Left ventricle myocardium inferior (tissue), 1 donor: ENCODE measurements at regions not wholly inside any gene's neighbourhood (a gene's known extent, or its start where the extent isn't known, plus 50 kb on each side); places are given as distances from the start of the nearest gene placed in this dataset.

ENCODE experiments used
- DNase-seq: peaks from one replicate; pipeline ENCODE4 v3.0.0-alpha.2; 2020
- H3K27ac ChIP-seq: fragments of 200-600 bp; replicated peaks from 2 replicates; pipeline ENCODE4 v1.8.0; 2021
- H3K27me3 ChIP-seq: fragments of 200-600 bp; 2 replicates; pipeline ENCODE4 v1.8.0; 2021; ENCODE audit warnings: low read depth
- H3K36me3 ChIP-seq: fragments of 200-600 bp; 2 replicates; pipeline ENCODE4 v1.8.0; 2021
- H3K4me1 ChIP-seq: fragments of 200-600 bp; 2 replicates; pipeline ENCODE4 v1.8.0; 2021
- H3K4me3 ChIP-seq: fragments of 200-600 bp; 2 replicates; pipeline ENCODE4 v1.8.0; 2021; ENCODE audit warnings: mild to moderate bottlenecking, moderate library complexity
- H3K9me3 ChIP-seq: fragments of 200-600 bp; replicated peaks from 2 replicates; pipeline ENCODE4 v1.8.0; 2021
- intact Hi-C: fragments of 100-400 bp; cut with micrococcal nuclease; formaldehyde crosslinking; loops from one replicate; pipeline ENCODE4 v1.11.0; 2022
- TF ChIP-seq, protein P1 (sequence below): fragments of 200-600 bp; IDR thresholded peaks from 2 replicates; pipeline ENCODE4 v1.8.0; 2021; ENCODE audit warnings: antibody characterized with exemption, mild to moderate bottlenecking, borderline replicate concordance
- donor health status: DM: no; HTN: yes; CAD: no; lungs with severe emphysema.

GRCh38 chr16:79767421-79768275 lies 167.1 kb upstream of the MAF start:
- Histone ChIP-seq H3K27ac (peak overlapping the region; percentile 86), H3K4me1 (peaks cover 35% of the 10 kb centered on the region), H3K4me3 (peak overlapping the region; percentile 55), H3K36me3 (no peaks in the 10 kb centered on the region), H3K9me3 (no peaks in the 10 kb centered on the region), H3K27me3 (no peaks in the 10 kb centered on the region)
- TF ChIP-seq, protein P1, sequence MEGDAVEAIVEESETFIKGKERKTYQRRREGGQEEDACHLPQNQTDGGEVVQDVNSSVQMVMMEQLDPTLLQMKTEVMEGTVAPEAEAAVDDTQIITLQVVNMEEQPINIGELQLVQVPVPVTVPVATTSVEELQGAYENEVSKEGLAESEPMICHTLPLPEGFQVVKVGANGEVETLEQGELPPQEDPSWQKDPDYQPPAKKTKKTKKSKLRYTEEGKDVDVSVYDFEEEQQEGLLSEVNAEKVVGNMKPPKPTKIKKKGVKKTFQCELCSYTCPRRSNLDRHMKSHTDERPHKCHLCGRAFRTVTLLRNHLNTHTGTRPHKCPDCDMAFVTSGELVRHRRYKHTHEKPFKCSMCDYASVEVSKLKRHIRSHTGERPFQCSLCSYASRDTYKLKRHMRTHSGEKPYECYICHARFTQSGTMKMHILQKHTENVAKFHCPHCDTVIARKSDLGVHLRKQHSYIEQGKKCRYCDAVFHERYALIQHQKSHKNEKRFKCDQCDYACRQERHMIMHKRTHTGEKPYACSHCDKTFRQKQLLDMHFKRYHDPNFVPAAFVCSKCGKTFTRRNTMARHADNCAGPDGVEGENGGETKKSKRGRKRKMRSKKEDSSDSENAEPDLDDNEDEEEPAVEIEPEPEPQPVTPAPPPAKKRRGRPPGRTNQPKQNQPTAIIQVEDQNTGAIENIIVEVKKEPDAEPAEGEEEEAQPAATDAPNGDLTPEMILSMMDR: peak; percentile 39
- intact Hi-C loops: no loop called here
- no peak for DNase-seq

- intact Hi-C loops: no loop called here
- no peak for DNase-seq
- no peaks in the 10 kb centered on the region for H3K36me3 ChIP-seq
- no peaks in the 10 kb centered on the region for H3K9me3 ChIP-seq
- H3K4me1 ChIP-seq: peaks cover 33% of the 10 kb centered on the region
- no peak overlapping the region for H3K27ac ChIP-seq
- H3K27me3 ChIP-seq: no peaks in the 10 kb centered on the region
- H3K4me3 ChIP-seq: no peak overlapping the region
- TF ChIP-seq, protein P1: no peak
Observed at GRCh38 chr16:79765901-79766394, 165.4 kb upstream of the MAF start.

GRCh38 chr16:79765431-79765830 lies 164.9 kb upstream of the MAF start:
- intact Hi-C loops: no loop called here
- H3K4me1 ChIP-seq: peaks cover 29% of the 10 kb centered on the region
- no peak for DNase-seq

GRCh38 chr16:79764415-79765110 lies 164.0 kb upstream of the MAF start:
- no peak for DNase-seq
- peaks cover 23% of the 10 kb centered on the region for H3K4me1 ChIP-seq
- no peaks in the 10 kb centered on the region for H3K36me3 ChIP-seq
- H3K9me3 ChIP-seq: no peaks in the 10 kb centered on the region
- H3K27ac ChIP-seq: no peak overlapping the region
- intact Hi-C loops: no loop called here
- no peak overlapping the region for H3K4me3 ChIP-seq
- TF ChIP-seq, protein P1: no peak
- H3K27me3 ChIP-seq: no peaks in the 10 kb centered on the region

More at GRCh38 chr16:79765431-79765830, 164.9 kb upstream of the MAF start:
- no peak overlapping the region for H3K4me3 ChIP-seq
- H3K36me3 ChIP-seq: no peaks in the 10 kb centered on the region
- no peak overlapping the region for H3K27ac ChIP-seq
- no peaks in the 10 kb centered on the region for H3K9me3 ChIP-seq
- no peaks in the 10 kb centered on the region for H3K27me3 ChIP-seq
- TF ChIP-seq, protein P1: no peak

- H3K27ac ChIP-seq: no peak overlapping the region
- peaks cover under 1% of the 10 kb centered on the region for H3K4me1 ChIP-seq
- no peak for DNase-seq
- intact Hi-C loops: no loop called here
- no peaks in the 10 kb centered on the region for H3K9me3 ChIP-seq
- no peak overlapping the region for H3K4me3 ChIP-seq
- no peaks in the 10 kb centered on the region for H3K27me3 ChIP-seq
- TF ChIP-seq, protein P1: no peak
- no peaks in the 10 kb centered on the region for H3K36me3 ChIP-seq
Observed at GRCh38 chr16:79762217-79762616, 161.7 kb upstream of the MAF start.
